ENCODE measurements at regions not wholly inside any gene's neighbourhood (a gene's known extent, or its start where the extent isn't known, plus 50 kb on each side); places are given as distances from the start of the nearest gene placed in this dataset.
A peak's percentile ranks its signal among the peaks of the same experiment; 100 is the strongest.

DNA sequence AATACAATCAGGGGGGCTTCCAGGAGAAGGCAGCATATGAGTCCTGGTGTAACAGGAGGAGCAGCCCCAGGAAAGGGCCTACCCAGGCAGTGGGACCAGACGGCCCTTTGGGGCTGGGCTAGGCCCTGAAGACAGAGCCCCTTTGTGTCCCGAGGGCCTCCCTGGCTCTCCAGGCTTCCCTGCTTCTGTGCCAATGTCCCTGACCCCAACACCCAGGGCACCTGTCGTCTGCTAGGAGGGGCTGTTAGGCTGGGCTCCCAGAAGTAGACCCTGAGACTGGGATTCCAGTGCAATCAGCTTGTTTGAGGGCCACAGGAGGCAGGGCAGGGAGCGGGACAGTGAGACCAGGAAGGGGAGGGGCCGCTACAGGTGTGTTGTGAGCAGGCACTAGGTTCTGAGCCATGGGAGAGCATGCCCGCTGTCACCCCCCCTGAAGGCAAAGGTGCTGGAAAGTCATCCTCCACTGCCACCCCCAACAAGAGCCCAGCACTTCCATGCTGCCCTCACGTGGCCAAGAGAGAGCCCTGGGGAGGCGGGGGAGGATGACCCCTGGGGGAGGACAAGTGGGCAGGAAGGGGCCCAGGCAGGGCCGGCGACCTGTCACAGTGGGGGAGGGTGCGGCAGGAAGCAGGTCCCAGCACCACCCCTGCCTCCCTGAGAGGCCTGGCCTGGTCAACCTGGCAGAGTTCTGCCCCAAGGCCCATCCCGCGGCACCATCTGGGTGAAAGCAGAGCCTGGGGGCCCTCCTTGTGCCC, 64.8 kb downstream of the ADRA2C start:
- DNase-seq = no peak

DNA sequence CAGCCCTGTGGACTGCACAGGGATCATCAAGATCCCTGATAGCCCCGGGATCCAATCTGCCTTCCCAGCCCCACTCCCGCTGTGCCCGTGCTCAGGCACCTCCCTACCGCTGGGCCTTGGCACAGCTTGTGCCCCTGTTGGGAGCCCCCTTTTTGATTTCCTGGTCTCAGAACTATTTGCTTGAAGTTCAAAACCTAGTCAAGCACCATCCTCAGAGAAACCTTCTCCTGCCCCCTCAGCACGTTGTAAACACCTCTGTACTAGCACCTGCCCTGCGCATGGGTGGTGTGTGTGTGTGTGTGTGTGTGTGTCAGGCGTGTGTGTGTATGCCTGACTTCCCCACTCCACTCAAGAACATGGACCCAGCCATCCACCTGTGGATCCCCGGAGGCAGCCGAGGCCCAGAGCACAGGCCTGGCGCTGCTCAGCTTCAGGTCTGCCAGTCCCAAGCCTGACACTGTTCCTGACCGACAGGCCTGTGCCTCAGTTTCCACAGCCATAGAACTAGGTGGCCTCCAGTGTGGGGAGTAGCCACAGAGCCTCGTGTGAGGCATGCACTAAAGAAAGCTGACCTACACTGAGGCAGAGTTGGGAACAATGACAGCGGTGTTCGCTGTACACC, 65.5 kb downstream of the ADRA2C start:
- no peak for DNase-seq

DNA sequence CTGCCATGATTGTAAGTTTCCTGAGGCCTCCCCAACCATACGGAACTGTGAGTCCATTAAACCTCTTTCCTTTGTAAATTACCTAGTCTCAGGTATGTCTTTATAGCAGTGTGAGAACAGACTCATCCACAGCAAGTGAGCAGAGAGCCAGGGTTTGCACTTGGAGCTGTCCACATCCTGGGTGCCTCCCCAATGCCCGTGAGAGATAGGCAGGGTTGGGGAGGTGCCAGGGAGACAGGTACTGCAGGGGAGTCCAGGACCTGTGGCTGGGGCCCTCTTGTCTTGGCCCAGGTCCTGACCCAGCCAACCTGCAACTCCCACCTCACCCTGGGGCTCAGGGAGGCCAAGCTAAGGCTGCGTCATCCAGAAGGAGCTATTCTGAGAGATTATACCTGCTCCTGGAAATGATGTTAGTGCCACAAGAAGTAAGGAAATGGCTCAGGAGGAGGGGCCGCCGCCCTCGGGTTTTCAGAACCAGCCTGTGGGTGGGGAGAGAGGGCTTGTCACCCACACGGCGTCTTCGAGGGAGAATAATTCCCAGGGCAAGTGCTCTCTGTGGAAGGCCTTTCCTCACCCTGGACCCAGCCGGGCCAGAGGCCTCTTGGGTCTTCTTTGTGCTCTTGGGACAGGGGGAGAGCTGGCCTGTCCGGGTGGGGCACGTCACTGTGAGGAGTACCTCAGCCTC, 66.5 kb downstream of the ADRA2C start:
- peak in 22 of 56 donors; percentile 8 to 72 (median 30) for DNase-seq

- DNase-seq = no peak
Observed at GRCh38 chr4:3833326-3833989, 67.3 kb downstream of the ADRA2C start.

GRCh38 chr4:3834186-3834662, 68.0 kb downstream of the ADRA2C start:
- DNase-seq = no peak

GRCh38 chr4:3834663-3835521, 68.7 kb downstream of the ADRA2C start:
- DNase-seq = peak in 2 of 56 donors; percentile 9 to 23

GRCh38 chr4:3835527-3836405, 69.6 kb downstream of the ADRA2C start:
- DNase-seq = peak in 2 of 56 donors; percentile 7 to 11

- DNase-seq = peak in 9 of 56 donors; percentile 5 to 51 (median 20)
Observed at GRCh38 chr4:3836406-3836755, 70.2 kb downstream of the ADRA2C start.

DNA sequence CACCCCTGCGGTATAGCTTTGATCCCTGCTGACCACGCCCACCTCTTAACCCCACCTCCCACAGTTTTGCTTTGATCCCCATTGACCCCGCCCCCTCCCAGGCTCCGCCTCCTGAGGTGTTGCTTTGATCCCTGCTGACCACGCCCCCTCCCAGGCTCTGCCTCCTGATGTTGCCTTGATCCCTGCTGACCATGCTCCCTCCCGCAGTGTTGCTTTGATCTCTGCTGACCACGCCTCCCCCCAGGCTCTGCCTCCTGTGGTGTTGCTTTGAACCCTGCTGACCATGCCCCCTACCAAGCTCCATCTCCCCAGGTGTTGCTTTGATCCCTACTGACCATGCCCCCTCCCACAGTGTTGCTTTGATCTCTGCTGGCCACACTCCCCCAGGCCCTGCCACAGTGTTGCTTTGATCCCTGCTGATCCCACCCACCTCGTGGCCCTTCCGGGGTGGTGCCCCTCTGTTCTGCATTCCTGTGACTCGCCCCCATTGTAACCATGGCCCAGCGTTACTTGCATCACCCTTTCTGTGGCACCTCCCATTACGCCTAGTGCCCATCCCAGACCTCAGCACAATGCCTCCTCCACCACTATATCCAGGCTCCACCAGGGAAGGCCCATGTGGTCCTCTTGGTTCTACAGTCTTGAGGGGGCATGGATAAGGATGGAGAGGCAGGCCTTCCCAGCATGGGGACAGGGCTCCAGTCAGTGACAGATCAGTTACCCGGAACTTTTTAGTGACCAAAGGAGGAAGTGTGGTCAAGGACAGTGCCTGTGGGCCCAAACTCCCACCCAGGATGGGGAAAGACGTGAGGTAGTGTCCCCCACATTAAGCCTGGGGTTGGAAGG, 70.8 kb downstream of the ADRA2C start:
- DNase-seq = peak in 2 of 56 donors; percentile 22 to 69

DNA sequence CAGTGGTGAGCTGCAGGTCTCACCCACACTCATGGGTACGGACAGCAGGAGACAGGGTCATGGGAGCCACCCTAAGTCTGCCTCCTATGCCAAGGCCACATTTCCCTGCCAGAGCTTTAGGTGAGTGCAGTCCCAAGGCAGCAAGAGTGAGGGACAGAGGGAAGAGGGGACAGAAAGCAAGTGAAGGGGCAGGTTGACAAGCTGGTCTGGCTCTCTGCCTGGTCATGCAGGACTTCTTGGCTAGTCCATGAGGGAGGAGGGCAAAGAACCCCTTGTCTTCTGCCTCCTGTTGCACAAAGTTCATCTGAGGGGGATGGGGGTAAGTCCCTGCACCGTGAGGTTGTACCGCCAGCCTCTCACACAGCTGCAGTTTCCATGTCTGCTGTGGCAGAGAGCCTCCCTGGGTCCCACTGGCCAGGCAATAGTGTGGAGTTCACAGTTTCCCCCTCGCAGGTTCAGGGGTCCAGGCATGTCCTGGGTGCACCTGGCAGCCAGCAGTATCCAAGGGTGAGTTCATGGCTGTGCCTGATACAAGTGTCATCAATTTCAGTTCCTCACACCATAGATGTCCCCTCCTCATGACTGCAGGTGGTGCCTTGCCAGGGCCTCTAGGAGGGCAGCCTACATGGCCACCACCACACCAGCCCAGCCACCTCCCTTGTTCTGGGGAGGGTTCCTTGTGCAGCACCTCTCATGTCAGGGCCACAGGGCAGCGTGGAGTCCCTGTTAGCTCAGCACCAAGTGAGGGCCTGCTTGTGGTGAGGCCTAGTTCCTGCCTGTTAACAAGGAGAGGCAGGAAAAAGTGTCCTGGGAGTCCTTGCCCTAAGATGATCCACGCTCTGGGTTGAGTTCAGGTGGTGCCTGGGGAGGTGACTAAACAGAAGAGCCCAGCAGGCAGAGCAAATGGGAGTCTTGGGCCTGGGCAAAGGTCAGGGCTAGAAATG, 72.5 kb downstream of the ADRA2C start:
- DNase-seq = no peak

DNA sequence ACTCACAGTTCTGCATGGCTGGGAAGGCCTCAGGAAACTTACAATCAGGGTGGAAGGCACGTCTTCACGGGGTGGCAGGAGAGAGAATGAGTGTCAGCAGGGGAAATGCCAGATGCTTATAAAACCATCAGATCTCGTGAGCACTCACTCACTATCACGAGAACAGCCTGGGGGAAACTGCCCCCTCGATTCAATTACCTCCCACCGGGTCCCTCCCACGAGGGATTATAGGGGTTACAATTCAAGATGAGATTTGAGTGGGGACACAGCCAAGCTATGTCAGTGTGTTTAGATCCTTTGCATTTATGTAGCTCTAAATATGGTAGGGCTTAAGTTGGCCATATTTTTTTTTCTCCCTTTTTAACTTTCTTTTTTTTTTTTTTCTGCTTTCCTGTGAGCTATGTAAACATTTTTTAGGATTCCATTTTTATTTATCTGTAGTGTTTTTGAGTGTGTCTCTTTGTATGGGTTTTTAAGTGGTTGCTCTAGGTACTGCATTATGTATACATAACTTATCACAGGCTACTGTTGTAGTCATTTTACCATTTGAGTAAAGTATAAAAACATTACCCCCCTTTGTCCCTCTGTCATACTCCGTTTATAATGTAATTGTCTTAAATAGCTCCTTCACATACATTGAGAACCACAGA, 79.0 kb downstream of the ADRA2C start:
- DNase-seq = no peak

DNA sequence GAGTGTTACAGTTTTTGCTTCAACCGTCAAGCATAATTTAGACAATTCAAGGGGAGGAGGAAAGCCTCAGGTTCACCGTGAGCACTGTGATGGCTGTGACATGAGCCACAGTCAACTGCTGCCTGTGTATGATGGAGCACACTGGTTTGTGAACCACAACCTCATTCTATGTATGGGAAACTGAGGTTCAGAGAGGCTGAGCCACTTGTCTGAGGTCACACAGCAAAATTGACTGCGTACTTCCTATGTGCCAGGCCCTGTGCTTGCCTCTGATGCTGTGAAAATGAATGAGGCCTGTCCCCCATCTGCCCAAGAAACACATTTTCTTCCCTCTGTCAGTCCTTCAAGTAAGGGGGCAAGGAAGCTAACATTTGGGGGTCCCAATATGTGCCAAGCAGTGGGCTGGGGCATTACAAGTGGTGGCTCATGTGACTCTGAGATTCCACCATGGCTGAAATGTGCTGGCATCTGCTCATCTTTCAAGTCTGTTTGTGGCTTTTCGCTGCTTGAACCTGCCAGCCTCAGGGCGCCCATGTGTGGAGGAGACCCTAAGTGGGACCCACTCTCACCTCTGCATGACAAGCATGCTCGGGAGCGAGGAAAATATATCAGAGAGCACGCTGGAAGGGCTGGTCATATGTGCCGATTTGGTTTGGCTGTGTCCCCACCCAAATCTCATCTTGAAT, 79.7 kb downstream of the ADRA2C start:
- DNase-seq = no peak

DNA sequence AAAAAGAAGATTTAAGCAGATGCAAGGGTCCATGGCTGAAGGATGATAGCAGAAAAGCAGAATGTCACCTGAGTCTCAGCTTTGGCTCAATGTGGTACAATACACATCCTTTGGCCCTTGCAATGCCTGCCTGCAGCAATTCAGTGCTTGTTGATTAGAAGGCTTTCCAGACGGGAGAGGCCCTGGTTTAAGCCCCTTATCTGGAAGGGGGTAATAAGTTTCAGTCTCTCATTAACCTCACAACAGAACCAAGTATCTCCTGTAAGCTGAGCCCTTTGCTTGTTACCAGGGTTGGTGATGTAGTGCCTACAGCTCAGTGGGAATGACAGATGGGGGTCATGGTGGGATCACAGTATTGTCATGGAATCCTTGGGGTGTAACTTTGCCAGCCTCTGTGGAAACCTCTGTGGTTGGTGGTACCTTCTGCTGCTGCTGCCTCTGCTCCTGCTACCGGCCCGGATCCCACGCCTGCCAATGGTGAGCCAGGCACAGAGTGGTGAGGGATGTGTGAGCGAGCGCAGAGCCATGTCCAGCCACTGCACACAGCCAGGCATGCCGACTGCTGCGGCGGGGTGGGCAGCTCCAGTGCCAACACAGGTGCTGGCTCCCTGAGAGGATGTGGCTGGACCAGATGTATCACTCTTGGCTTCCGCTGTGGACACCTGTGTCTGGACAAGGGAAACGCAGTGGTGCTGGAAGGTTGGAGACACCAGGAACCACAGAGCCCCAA, 81.2 kb downstream of the ADRA2C start:
- DNase-seq = no peak

GRCh38 chr4:3848323-3848722, 82.1 kb downstream of the ADRA2C start:
- no peak for DNase-seq

DNA sequence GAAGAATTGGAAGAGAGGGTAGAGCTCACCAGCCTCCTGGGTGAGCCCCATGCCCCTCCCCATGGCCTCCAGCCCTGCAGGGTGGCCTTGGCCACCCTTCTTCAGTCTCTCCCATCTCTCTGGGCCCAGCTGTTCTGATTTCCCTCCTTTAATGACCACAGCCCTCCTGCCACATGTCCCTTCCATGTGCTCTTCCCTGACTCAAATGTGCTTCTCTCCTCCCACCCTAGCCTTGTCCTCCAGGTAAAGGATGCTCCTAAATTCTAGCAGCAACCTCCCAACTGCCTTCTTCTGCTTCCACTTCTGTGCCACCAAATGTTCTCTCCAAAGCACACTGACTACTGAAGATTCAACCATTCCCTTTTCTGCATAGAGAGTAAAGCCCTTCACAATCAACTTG, 83.0 kb downstream of the ADRA2C start:
- DNase-seq = no peak

DNA sequence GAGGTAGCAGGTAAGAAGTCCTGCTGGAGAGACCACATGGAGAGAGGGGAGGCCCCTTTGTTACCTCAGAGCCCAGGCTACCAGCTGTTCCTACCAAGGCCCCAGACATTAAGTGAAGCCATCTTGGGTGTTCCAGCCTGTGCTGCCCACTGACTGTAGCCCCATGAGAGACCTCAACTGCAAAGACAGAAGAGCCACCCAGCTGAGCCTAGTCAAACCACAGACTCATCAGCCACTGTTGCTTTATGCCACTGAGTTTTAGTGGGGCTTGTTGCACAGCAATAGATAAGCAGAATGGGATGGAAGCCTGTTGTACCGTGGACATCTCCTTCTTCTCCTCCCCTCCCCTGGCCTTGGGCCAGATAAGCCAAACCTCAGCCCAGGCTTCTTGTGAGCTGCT, 83.9 kb downstream of the ADRA2C start:
- no peak for DNase-seq
